Glutamatergic neuron (in vitro differentiated cells): ENCODE measurements at regions not wholly inside any gene's neighbourhood (a gene's known extent, or its start where the extent isn't known, plus 50 kb on each side); places are given as distances from the start of the nearest gene placed in this dataset.

Source experiments
- DNase-seq: peaks from one replicate; pipeline ENCODE4 v3.0.0; 2022
- H3K27ac Mint-ChIP-seq: one replicate; pipeline ENCODE4 v1.8.0; 2020; ENCODE audit warnings: mild to moderate bottlenecking, mixed read lengths, inconsistent platforms; ENCODE audit not compliant: unreplicated experiment
- H3K27me3 Mint-ChIP-seq: one replicate; pipeline ENCODE4 v1.8.0; 2020; ENCODE audit warnings: mild to moderate bottlenecking, moderate library complexity, mixed read lengths, inconsistent platforms; ENCODE audit not compliant: unreplicated experiment
- H3K36me3 Mint-ChIP-seq: one replicate; pipeline ENCODE4 v1.8.0; 2020; ENCODE audit warnings: mild to moderate bottlenecking, mixed read lengths, inconsistent platforms; ENCODE audit not compliant: unreplicated experiment
- H3K4me1 Mint-ChIP-seq: one replicate; pipeline ENCODE4 v1.8.0; 2020; ENCODE audit warnings: mild to moderate bottlenecking, low read depth, mixed read lengths, inconsistent platforms; ENCODE audit not compliant: unreplicated experiment
- H3K4me3 Mint-ChIP-seq: one replicate; pipeline ENCODE4 v1.8.0; 2020; ENCODE audit warnings: mild to moderate bottlenecking, mixed read lengths, inconsistent platforms; ENCODE audit not compliant: unreplicated experiment
- H3K9me3 Mint-ChIP-seq: one replicate; pipeline ENCODE4 v1.8.0; 2020; ENCODE audit warnings: mild to moderate bottlenecking, moderate library complexity, mixed read lengths, inconsistent platforms; ENCODE audit not compliant: unreplicated experiment
- CTCF ChIP-seq: fragments of 200-600 bp; sonication (generic); IDR thresholded peaks from one replicate; pipeline ENCODE4 v1.5.0; 2021; ENCODE audit not compliant: partially characterized antibody, unreplicated experiment

GRCh38 chr2:180376066-180376465 lies 369.0 kb upstream of the CWC22 start:
- Mint-ChIP-seq H3K9me3 (no peaks in the 10 kb centered on the region), H3K27ac (no peak overlapping the region), H3K36me3 (no peaks in the 10 kb centered on the region), H3K27me3 (no peaks in the 10 kb centered on the region), H3K4me1 (no peaks in the 10 kb centered on the region), H3K4me3 (no peak overlapping the region)
- no peak for TF ChIP-seq CTCF
- no peak for DNase-seq

GRCh38 chr2:180374502-180375281 lies 367.6 kb upstream of the CWC22 start:
- Mint-ChIP-seq H3K4me1 (no peaks in the 10 kb centered on the region), H3K27me3 (no peaks in the 10 kb centered on the region)
- TF ChIP-seq CTCF = no peak

DNA sequence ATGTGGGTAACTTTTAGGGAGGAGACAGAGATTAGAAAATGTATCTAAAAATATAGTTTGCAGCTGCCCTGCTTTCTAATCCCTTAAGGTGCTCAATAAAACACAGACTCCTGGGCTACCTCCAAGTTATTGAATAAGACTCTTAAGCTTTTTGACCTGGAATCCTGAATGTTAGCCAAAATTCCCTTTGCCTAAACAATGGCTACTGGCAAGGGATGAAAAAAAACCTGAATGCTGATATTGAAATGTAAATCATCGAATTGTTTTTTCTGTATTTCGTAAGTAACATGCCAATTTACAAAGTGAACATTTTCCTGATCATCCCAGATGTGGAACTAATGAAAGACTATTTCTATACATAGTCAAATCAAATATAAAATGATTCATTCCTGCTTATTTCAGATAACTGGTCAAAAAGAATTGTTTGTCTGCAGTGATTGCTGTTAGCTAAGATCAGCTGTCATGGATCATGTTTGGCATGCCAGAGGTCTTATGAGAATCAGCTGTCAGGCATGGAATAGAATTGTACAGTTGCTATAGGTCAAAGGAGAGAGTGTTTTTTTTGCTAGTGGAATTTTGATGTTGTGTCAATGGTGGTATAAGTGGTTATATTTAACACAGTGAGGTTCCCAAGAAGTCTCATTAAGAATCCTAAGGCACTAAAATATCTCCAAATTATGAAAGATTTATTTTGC lies 363.6 kb upstream of the CWC22 start:
- no peak for TF ChIP-seq CTCF
- no peaks in the 10 kb centered on the region for H3K27me3 Mint-ChIP-seq
- no peak for DNase-seq
- H3K4me1 Mint-ChIP-seq = no peaks in the 10 kb centered on the region
- no peaks in the 10 kb centered on the region for H3K9me3 Mint-ChIP-seq
- H3K36me3 Mint-ChIP-seq = no peaks in the 10 kb centered on the region
- no peak overlapping the region for H3K4me3 Mint-ChIP-seq
- no peak overlapping the region for H3K27ac Mint-ChIP-seq

More at GRCh38 chr2:180374502-180375281, 367.6 kb upstream of the CWC22 start:
- DNase-seq = no peak
- Mint-ChIP-seq H3K27ac (no peak overlapping the region), H3K36me3 (no peaks in the 10 kb centered on the region), H3K4me3 (no peak overlapping the region), H3K9me3 (no peaks in the 10 kb centered on the region)

GRCh38 chr2:180368881-180369280 lies 361.8 kb upstream of the CWC22 start:
- no peak for DNase-seq
- Mint-ChIP-seq H3K4me3 (no peak overlapping the region), H3K4me1 (no peaks in the 10 kb centered on the region), H3K36me3 (no peaks in the 10 kb centered on the region), H3K9me3 (no peaks in the 10 kb centered on the region), H3K27ac (no peak overlapping the region), H3K27me3 (no peaks in the 10 kb centered on the region)
- no peak for TF ChIP-seq CTCF

GRCh38 chr2:180367815-180368214 lies 360.7 kb upstream of the CWC22 start:
- no peak for TF ChIP-seq CTCF
- H3K4me1 Mint-ChIP-seq = no peaks in the 10 kb centered on the region
- H3K4me3 Mint-ChIP-seq = no peak overlapping the region
- H3K36me3 Mint-ChIP-seq = no peaks in the 10 kb centered on the region
- DNase-seq = no peak
- no peaks in the 10 kb centered on the region for H3K9me3 Mint-ChIP-seq
- H3K27me3 Mint-ChIP-seq = no peaks in the 10 kb centered on the region
- no peak overlapping the region for H3K27ac Mint-ChIP-seq
